Brain pericyte (primary cell): ENCODE measurements at regions not wholly inside any gene's neighbourhood (a gene's known extent, or its start where the extent isn't known, plus 50 kb on each side); places are given as distances from the start of the nearest gene placed in this dataset.
"Not testable (repeated sequence)": the region's sequence is repeated elsewhere in the genome, so short reads cannot be mapped to it uniquely, and the experiment has no call there.

Source experiments
- DNase-seq: peaks from one replicate; pipeline ENCODE4 v3.0.0-alpha.2; 2012; ENCODE audit warnings: low read depth, low spot score

- no peak for DNase-seq
These were observed 237.7 kb upstream of the PRKCQ start for GRCh38 chr10:6817770-6818169.

- no peak for DNase-seq
These were observed 235.3 kb upstream of the PRKCQ start for GRCh38 chr10:6815346-6815745.

GRCh38 chr10:6813856-6814255, 233.8 kb upstream of the PRKCQ start:
- DNase-seq, result no peak

GRCh38 chr10:6813306-6813705, 233.2 kb upstream of the PRKCQ start:
- no peak for DNase-seq

- no peak for DNase-seq
These were observed 231.1 kb upstream of the PRKCQ start for GRCh38 chr10:6811153-6811552.

- DNase-seq, result no peak
These were observed 223.3 kb upstream of the PRKCQ start for GRCh38 chr10:6803427-6803783.

GRCh38 chr10:6802759-6803426, 222.8 kb upstream of the PRKCQ start:
- DNase-seq, result no peak

- no peak for DNase-seq
These were observed 216.2 kb upstream of the PRKCQ start for GRCh38 chr10:6796231-6796630.

- no peak for DNase-seq
These were observed 215.5 kb upstream of the PRKCQ start for GRCh38 chr10:6795541-6795940.

GRCh38 chr10:6794841-6795240, 214.8 kb upstream of the PRKCQ start:
- DNase-seq, result not testable (repeated sequence)

- DNase-seq, result no peak
These were observed 214.4 kb upstream of the PRKCQ start for GRCh38 chr10:6794441-6794840.

- DNase-seq, result no peak
These were observed 208.7 kb upstream of the PRKCQ start for GRCh38 chr10:6788731-6789130.

GRCh38 chr10:6788231-6788630, 208.2 kb upstream of the PRKCQ start:
- no peak for DNase-seq

- no peak for DNase-seq
These were observed 207.6 kb upstream of the PRKCQ start for GRCh38 chr10:6787718-6788117.

- no peak for DNase-seq
These were observed 207.0 kb upstream of the PRKCQ start for GRCh38 chr10:6787091-6787490.

GRCh38 chr10:6786579-6787031, 206.5 kb upstream of the PRKCQ start:
- no peak for DNase-seq

GRCh38 chr10:6784429-6784828, 204.4 kb upstream of the PRKCQ start:
- DNase-seq, result not testable (repeated sequence)

GRCh38 chr10:6783471-6783870, 203.4 kb upstream of the PRKCQ start:
- no peak for DNase-seq

- DNase-seq, result no peak
These were observed 202.3 kb upstream of the PRKCQ start for GRCh38 chr10:6782378-6782777.

- no peak for DNase-seq
These were observed 201.2 kb upstream of the PRKCQ start for GRCh38 chr10:6781133-6781770.

- no peak for DNase-seq
These were observed 200.1 kb upstream of the PRKCQ start for GRCh38 chr10:6780008-6780677.

GRCh38 chr10:6778992-6779701, 199.1 kb upstream of the PRKCQ start:
- DNase-seq, result peak; percentile 53
